Cardiac fibroblast (primary cell): ENCODE measurements at regions not wholly inside any gene's neighbourhood (a gene's known extent, or its start where the extent isn't known, plus 50 kb on each side); places are given as distances from the start of the nearest gene placed in this dataset.

ENCODE experiments used
- DNase-seq, 2 donors: peaks; one replicate each; pipeline versions ENCODE4 v3.0.0 to v3.0.0-alpha.2; 2010; ENCODE audit warnings: low read depth in 2 of 2
- H3K4me3 ChIP-seq, 2 donors: replicated peaks in 1 of 2; 1 replicate in 1 of 2; 2 replicates in 1 of 2; pipeline ENCODE4 v1.5.1; 2011; ENCODE audit warnings: low read depth in 2 of 2, low read length in 2 of 2, mild to moderate bottlenecking in 2 of 2, moderate library complexity in 1 of 2
- TF ChIP-seq, protein P1 (sequence below): IDR thresholded peaks from one replicate; pipeline ENCODE4 v1.5.1; 2011; ENCODE audit warnings: low read depth, mild to moderate bottlenecking, low read length, inconsistent platforms

- TF ChIP-seq, protein P1, sequence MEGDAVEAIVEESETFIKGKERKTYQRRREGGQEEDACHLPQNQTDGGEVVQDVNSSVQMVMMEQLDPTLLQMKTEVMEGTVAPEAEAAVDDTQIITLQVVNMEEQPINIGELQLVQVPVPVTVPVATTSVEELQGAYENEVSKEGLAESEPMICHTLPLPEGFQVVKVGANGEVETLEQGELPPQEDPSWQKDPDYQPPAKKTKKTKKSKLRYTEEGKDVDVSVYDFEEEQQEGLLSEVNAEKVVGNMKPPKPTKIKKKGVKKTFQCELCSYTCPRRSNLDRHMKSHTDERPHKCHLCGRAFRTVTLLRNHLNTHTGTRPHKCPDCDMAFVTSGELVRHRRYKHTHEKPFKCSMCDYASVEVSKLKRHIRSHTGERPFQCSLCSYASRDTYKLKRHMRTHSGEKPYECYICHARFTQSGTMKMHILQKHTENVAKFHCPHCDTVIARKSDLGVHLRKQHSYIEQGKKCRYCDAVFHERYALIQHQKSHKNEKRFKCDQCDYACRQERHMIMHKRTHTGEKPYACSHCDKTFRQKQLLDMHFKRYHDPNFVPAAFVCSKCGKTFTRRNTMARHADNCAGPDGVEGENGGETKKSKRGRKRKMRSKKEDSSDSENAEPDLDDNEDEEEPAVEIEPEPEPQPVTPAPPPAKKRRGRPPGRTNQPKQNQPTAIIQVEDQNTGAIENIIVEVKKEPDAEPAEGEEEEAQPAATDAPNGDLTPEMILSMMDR: no peak
- no peak overlapping the region for H3K4me3 ChIP-seq
Observed at GRCh38 chr1:172753964-172754363, 95.1 kb downstream of the FASLG start.

GRCh38 chr1:172754609-172755008, 95.7 kb downstream of the FASLG start:
- no peak for DNase-seq
- H3K4me3 ChIP-seq: no peak overlapping the region

More at GRCh38 chr1:172753964-172754363, 95.1 kb downstream of the FASLG start:
- no peak for DNase-seq

GRCh38 chr1:172755099-172755498, 96.2 kb downstream of the FASLG start:
- TF ChIP-seq, protein P1: no peak
- no peak overlapping the region for H3K4me3 ChIP-seq
- DNase-seq: no peak

More at GRCh38 chr1:172754609-172755008, 95.7 kb downstream of the FASLG start:
- TF ChIP-seq, protein P1: no peak

- no peak overlapping the region for H3K4me3 ChIP-seq
- TF ChIP-seq, protein P1: no peak
- no peak for DNase-seq
Observed at GRCh38 chr1:172756024-172756423, 97.1 kb downstream of the FASLG start.

DNA sequence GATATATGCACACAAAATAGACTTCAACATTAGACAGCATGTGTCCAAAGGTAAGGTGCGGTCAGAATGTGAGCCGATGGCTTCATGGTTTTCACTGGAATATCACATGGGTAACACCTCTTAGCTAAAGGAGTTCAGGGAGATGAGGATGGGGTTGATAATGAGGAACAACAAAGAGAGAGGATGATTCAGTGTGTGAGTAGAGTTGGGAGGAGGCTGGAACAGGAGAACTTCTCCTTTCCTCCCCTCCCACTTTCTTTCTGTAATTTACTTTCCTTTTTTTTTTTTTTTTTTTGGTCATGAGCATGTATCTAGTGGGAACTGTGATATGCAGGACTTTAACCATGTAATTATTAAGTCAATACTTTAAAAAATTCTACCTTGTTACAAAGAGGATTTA, 99.4 kb downstream of the FASLG start:
- no peak overlapping the region for H3K4me3 ChIP-seq
- DNase-seq: no peak

GRCh38 chr1:172760121-172760520, 101.2 kb downstream of the FASLG start:
- TF ChIP-seq, protein P1: no peak
- peak in 1 of 2 donors; percentile 17 for DNase-seq
- no peak overlapping the region for H3K4me3 ChIP-seq

More for the DNA sequence above, 99.4 kb downstream of the FASLG start:
- TF ChIP-seq, protein P1: no peak
